NCI-H82 treated with DMSO at 0.1 percent for 48 hours (cell line): ENCODE measurements at regions not wholly inside any gene's neighbourhood (a gene's known extent, or its start where the extent isn't known, plus 50 kb on each side); places are given as distances from the start of the nearest gene placed in this dataset.

ENCODE experiments used
- DNase-seq: peaks from one replicate; lab custom pipeline; 2025; ENCODE audit not compliant: unreplicated experiment; lab: John Stamatoyannopoulos, UW

GRCh38 chr10:63735305-63735704 is 214.1 kb downstream of the REEP3 start:
- DNase-seq: no peak

GRCh38 chr10:63738410-63738809 is 217.2 kb downstream of the REEP3 start:
- DNase-seq: no peak

DNA sequence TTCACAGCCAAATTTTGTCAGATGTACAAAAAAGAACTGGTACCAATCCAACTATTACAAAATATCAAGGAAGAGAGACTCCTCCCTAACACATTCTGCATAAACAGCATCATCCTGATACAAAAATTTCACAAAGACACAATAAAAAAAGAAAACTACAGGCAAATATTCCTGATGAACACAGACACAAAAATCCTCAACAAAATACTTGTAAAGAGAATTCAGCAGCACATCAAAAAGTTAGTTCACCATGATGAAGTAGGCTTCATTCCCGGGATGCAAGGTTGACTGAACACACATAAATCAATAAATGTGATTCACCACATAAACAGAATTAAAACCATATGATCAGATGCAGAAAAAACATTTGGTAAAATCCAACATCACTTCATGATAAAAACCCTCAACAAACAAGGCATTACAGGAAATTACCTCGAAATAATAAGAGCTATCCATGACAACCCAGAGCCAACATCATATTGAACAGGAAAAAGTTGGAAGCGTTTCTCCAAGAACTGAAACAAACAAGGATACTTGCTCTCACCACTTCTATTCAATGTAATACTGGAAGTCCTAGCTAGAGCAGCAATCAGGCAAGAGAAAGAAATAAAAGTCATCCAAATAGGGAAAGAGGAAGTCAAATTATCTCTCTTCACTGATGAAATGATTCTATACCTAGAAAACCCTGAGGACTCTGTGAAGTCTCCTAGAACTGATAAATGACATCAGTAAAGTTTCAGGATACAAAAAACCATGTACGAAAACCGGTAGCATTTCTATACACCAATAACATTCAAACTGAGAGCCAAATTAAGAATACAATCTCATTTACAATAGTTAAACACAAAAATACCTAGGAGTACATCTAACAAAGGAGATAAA is 223.1 kb downstream of the REEP3 start:
- DNase-seq: no peak

DNA sequence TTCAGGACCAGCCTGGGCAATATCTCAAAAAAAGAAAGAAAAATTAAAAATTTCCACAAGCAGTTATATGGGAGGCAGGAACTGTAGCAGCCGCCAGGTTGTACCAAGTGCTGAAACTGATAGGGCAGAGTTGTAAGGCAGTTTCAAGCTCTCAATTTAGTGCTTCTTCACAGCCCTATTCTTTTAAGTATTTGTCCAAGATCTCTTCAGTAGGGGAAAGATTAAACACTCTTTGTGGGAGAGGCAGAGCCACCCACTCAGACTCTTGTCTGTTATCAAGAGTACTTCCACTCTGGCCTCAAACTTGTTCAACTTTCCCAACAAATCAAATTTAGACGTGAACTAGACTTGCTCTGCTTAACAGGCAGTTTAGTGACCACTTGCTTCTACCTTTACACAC is 228.7 kb downstream of the REEP3 start:
- no peak for DNase-seq

DNA sequence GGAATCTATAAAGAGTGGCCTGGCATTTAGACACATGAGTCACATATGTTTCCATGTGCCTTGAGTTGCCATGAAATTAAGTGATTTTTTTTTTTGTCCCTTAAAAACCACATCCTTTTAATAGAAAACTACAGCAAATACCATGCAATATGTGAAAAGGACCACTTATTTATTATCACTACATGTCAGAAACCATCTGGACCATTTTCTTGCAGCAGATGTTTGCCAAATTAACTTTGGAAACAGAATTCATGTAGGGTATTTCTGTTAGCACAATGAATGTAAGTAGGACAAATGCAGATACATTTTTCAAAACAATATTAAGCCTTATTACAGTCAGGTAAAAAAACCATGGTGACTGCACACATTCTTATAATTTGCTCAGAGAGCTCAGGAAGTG is 230.6 kb downstream of the REEP3 start:
- DNase-seq: no peak

- DNase-seq: no peak
Measured at GRCh38 chr10:63752318-63752717, 231.1 kb downstream of the REEP3 start.

- no peak for DNase-seq
Measured at GRCh38 chr10:63753808-63754207, 232.6 kb downstream of the REEP3 start.

DNA sequence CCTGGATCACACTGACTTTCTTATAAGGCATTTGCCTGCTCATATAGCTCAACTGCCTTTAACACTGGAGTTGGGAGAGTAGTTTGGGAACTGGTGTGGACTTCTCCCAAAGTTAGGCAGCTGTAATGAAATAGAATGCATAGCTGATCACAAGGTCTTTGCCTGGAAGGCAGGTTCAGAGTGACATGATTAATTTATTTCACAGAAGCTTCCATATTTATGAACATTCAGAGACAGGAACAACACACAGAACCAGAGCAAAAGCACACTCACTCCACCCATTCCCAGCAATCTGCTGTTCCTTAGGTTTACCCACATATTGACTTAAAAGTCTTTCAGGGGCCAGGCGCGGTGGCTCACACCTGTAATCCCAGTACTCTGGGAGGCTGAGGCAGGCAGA is 234.2 kb downstream of the REEP3 start:
- DNase-seq: no peak

GRCh38 chr10:63757067-63757466 is 235.9 kb downstream of the REEP3 start:
- DNase-seq: no peak

GRCh38 chr10:63758080-63758479 is 236.9 kb downstream of the REEP3 start:
- no peak for DNase-seq

DNA sequence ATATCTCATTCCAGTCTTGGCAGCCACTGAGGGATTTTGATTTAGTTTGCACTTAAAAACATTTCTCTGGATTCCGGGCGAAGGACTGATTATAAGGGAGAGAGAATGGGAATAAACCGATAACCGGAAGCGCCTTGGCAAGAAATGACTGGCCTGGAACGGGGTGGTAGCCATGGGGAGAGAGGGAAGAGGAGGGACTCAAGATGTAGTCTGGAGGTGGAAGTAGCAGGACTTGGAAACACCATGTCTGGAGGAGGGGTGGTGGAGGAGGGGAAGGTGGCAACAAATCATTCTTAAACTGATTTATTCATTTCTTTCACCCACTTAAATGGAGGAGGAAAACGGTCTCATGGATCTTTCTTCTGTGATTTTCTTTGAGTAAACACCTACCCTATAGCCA is 238.1 kb downstream of the REEP3 start:
- DNase-seq: no peak

GRCh38 chr10:63760034-63760707 is 239.0 kb downstream of the REEP3 start:
- no peak for DNase-seq

DNA sequence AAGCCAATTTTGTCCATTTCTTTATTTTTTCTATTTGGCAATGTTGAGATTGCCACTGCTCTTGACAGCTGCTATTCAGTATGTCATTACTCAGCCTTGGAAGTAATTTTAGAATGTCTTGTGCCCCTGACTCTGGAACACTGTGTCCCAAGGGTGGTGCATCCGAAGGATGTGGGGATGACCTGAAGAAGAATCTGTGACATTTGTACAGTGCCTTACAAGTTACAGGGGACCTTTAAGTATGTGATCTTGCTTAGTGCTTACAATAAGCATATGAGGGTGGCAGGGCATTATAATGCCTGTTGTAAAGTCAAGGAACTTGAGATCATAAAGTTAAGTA is 239.5 kb downstream of the REEP3 start:
- no peak for DNase-seq

DNA sequence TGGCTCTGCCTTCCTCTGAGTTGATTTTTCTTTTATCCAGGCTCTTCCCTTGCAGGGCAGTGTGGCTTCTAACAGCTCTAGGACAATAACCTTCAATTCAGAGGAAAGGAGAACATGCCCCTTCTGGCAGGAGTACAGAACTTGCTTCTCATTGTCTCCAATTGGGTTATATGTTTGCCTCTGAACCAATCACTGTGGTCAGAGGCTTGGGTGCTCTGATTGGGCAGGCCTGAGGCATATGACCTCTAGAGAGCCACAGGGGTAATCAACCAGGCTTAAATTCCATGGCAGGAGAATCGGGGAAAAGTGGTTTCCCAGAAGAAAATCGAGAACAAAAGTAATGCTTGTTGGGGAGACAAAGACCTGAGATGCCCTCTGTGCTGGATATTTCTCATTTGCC is 240.0 kb downstream of the REEP3 start:
- no peak for DNase-seq

GRCh38 chr10:63763744-63764143 is 242.5 kb downstream of the REEP3 start:
- DNase-seq: no peak

GRCh38 chr10:63765126-63765525 is 243.9 kb downstream of the REEP3 start:
- no peak for DNase-seq

- DNase-seq: no peak
Measured at GRCh38 chr10:63766745-63767137, 245.5 kb downstream of the REEP3 start.

DNA sequence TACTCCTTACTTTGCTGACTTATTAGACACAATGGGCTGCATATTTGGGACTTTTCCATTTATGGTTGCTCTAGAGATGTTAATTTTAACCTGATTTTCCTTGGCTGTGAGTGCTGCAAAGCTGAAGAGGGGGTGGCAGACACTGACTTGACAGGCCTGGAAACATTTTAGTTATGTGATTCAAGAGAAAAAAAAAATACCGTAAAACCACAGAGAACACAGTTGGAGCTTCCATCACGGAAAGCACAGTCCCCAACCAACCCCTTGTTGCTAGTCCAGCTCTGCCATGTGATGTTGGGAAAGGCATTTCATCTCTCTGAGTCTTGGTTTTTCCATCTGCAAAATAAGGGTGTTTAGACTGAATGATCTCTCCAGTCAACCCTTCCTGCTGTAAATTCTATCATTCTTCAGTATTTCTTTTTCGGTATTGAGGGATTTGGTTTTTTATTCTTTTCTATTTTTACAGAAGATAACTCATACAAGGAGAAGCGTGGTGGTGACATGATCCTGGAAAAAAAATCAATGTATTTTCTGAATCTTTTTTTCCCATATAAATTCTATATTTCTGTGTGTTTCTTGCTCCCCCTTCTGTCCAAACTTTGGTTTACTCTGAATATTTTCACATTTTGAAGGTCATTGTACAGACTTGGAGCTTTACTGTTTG is 246.1 kb downstream of the REEP3 start:
- DNase-seq: no peak

GRCh38 chr10:63769367-63769766 is 248.2 kb downstream of the REEP3 start:
- DNase-seq: no peak

GRCh38 chr10:63770523-63770922 is 249.3 kb downstream of the REEP3 start:
- no peak for DNase-seq

GRCh38 chr10:63772491-63772890 is 251.3 kb downstream of the REEP3 start:
- no peak for DNase-seq

DNA sequence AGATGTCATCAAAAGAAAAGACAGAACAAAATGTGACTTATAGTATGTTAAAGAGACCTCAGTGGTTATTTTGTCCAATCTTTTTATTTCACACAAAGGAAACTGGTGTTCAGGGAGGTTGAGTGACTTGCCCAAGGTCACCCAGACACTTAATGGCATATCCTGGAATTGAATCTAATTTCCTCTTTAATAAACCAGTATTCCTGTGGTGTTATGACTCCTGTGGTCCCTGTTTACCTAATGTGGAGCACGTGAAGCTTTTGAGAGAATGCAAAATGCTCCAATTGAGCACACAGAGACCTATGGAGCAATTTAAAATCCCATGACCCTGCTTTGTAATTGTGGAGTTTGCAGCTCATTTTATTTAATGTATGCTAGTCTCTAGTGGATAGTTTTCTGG is 251.9 kb downstream of the REEP3 start:
- no peak for DNase-seq
